ENCODE measurements at regions not wholly inside any gene's neighbourhood (a gene's known extent, or its start where the extent isn't known, plus 50 kb on each side); places are given as distances from the start of the nearest gene placed in this dataset.
"Not testable (repeated sequence)": the region's sequence is repeated elsewhere in the genome, so short reads cannot be mapped to it uniquely, and the experiment has no call there.

DNA sequence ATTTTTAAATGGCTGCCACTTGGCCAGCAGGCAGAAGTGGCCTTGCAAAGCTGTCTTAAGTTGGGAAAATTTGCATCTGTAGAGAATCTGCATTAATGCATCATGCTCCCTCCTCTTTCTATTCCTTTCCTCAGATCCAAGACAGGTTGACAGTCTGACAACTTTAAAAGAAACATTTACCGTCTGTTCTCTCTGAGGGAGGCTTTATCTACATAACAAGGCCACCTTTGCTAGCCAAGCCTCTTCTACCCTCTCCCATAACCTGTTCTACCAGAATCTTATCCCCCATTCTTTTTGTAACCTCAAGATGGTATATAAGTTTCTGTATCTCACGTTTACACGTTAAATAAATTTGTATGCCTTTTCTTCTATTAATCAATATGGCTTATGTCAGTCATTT is 271.9 kb downstream of the OSTF1 start:
- H3K27me3 ChIP-seq (ENCODE audit: control insufficient read depth in 2 of 2, insufficient read depth in 2 of 2, low read length in 2 of 2) = no peaks in the 10 kb centered on the region
- H2AFZ ChIP-seq (ENCODE audit: low read depth, low read length) = no peak overlapping the region
- no peak overlapping the region for H3K4me2 ChIP-seq (ENCODE audit: insufficient read depth, low read length)
- no peaks in the 10 kb centered on the region for H3K4me1 ChIP-seq (ENCODE audit: control insufficient read depth, extremely low read depth, insufficient read depth, low read length)
- no peak overlapping the region for H3K9ac ChIP-seq (replicated peaks; ENCODE audit: extremely low read depth, insufficient read depth, low read length)
- TF ChIP-seq POLR2AphosphoS5 (IDR thresholded peaks at IDR 0.05; ENCODE audit: insufficient read depth, low read depth, low read length) (no peak), MYC (IDR thresholded peaks at IDR 0.05; ENCODE audit: low read depth, low read length) (no peak), EZH2 (IDR thresholded peaks at IDR 0.05; ENCODE audit: borderline replicate concordance, low read depth, low read length, severe bottlenecking) (no peak), JUN (IDR thresholded peaks at IDR 0.05; ENCODE audit: borderline replicate concordance, insufficient read depth, insufficient read length, low read depth) (no peak), GATA2 (IDR thresholded peaks at IDR 0.05; ENCODE audit: insufficient read depth, insufficient read length, low read depth, low read length) (no peak), FOS (IDR thresholded peaks at IDR 0.05; ENCODE audit: borderline replicate concordance, insufficient read depth, low read length) (no peak), POLR2A (IDR thresholded peaks at IDR 0.05; ENCODE audit: low read depth, low read length) (no peak)
- TF ChIP-seq, protein P1, sequence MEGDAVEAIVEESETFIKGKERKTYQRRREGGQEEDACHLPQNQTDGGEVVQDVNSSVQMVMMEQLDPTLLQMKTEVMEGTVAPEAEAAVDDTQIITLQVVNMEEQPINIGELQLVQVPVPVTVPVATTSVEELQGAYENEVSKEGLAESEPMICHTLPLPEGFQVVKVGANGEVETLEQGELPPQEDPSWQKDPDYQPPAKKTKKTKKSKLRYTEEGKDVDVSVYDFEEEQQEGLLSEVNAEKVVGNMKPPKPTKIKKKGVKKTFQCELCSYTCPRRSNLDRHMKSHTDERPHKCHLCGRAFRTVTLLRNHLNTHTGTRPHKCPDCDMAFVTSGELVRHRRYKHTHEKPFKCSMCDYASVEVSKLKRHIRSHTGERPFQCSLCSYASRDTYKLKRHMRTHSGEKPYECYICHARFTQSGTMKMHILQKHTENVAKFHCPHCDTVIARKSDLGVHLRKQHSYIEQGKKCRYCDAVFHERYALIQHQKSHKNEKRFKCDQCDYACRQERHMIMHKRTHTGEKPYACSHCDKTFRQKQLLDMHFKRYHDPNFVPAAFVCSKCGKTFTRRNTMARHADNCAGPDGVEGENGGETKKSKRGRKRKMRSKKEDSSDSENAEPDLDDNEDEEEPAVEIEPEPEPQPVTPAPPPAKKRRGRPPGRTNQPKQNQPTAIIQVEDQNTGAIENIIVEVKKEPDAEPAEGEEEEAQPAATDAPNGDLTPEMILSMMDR (IDR thresholded peaks at IDR 0.05; ENCODE audit: extremely low read depth in 1 of 2, insufficient read depth in 1 of 2, low read depth in 1 of 2, low read length in 2 of 2) = no peak
- POLR2A ChIA-PET = no interaction called here
- FAIRE-seq (no peak), DNase-seq (ENCODE audit: low read depth, low spot score) (no peak)
- H3K9me3 ChIP-seq (replicated peaks; ENCODE audit: control insufficient read depth, insufficient read depth, low read length) = no peaks in the 10 kb centered on the region
- dilution Hi-C loops (cut with MboI; ENCODE audit: extremely low pct_ligation_motif_present, low sequenced_read_pairs) (no loop called here), intact Hi-C loops (cut with micrococcal nuclease) (no loop called here)
- no peaks in the 10 kb centered on the region for H4K20me1 ChIP-seq (replicated peaks; ENCODE audit: control insufficient read depth, extremely low read depth, insufficient read depth, low read length)
- no peak overlapping the region for H3K27ac ChIP-seq (ENCODE audit: insufficient read depth, low read depth, low read length)
- H3K79me2 ChIP-seq (ENCODE audit: control insufficient read depth, insufficient read depth, low read length) = no peaks in the 10 kb centered on the region
- H3K9me1 ChIP-seq (replicated peaks; ENCODE audit: control insufficient read depth, extremely low read depth, insufficient read depth, low read length) = no peaks in the 10 kb centered on the region
- H3K4me3 ChIP-seq (replicated peaks in 1 of 3; ENCODE audit: insufficient read depth in 1 of 3, low read depth in 1 of 3, low read length in 3 of 3) = no peak overlapping the region
- no peaks in the 10 kb centered on the region for H3K36me3 ChIP-seq (ENCODE audit: control insufficient read depth in 2 of 2, extremely low read depth in 1 of 2, insufficient read depth in 2 of 2, low read length in 2 of 2)
- no TSS peak for BruUV-seq (replicated peaks)
- CTCF ChIA-PET = no interaction called here

DNA sequence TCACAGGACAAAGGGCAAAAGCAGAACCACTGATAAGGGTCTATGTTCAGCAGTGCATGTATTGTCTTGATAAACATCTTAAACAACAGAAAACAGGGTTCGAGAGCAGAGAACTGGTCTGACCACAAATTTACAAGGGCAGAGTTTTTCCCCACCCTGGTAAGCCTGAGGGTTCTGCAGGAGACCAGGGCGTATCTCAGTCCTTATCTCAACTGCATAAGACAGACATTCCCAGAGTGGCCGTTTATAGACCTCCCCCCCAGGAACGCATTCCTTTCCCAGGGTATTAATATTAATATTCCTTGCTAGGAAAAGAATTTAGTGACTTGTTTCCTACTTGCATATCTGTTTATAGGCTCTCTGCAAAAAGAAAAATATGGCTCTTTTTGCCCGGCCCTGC is 274.1 kb downstream of the OSTF1 start:
- H3K4me3 ChIP-seq (replicated peaks in 1 of 3; ENCODE audit: insufficient read depth in 1 of 3, low read depth in 1 of 3, low read length in 3 of 3); H3K9me3 ChIP-seq (replicated peaks; ENCODE audit: control insufficient read depth, insufficient read depth, low read length); H3K9ac ChIP-seq (replicated peaks; ENCODE audit: extremely low read depth, insufficient read depth, low read length); H3K27ac ChIP-seq (ENCODE audit: insufficient read depth, low read depth, low read length); H3K9me1 ChIP-seq (replicated peaks; ENCODE audit: control insufficient read depth, extremely low read depth, insufficient read depth, low read length); H4K20me1 ChIP-seq (replicated peaks; ENCODE audit: control insufficient read depth, extremely low read depth, insufficient read depth, low read length); BruUV-seq (replicated peaks); dilution Hi-C loops (cut with MboI; ENCODE audit: extremely low pct_ligation_motif_present, low sequenced_read_pairs); intact Hi-C loops (cut with micrococcal nuclease); H3K4me2 ChIP-seq (ENCODE audit: insufficient read depth, low read length); H3K36me3 ChIP-seq (ENCODE audit: control insufficient read depth in 2 of 2, extremely low read depth in 1 of 2, insufficient read depth in 2 of 2, low read length in 2 of 2); DNase-seq (ENCODE audit: low read depth, low spot score); FAIRE-seq; H2AFZ ChIP-seq (ENCODE audit: low read depth, low read length); POLR2A ChIA-PET; H3K4me1 ChIP-seq (ENCODE audit: control insufficient read depth, extremely low read depth, insufficient read depth, low read length); CTCF ChIA-PET; H3K79me2 ChIP-seq (ENCODE audit: control insufficient read depth, insufficient read depth, low read length); H3K27me3 ChIP-seq (ENCODE audit: control insufficient read depth in 2 of 2, insufficient read depth in 2 of 2, low read length in 2 of 2): not testable (repeated sequence)
